DMS 273 (cell line): ENCODE measurements at regions not wholly inside any gene's neighbourhood (a gene's known extent, or its start where the extent isn't known, plus 50 kb on each side); places are given as distances from the start of the nearest gene placed in this dataset.
A peak's percentile ranks its signal among the peaks of the same experiment; 100 is the strongest.

Source experiments
- DNase-seq: peaks from one replicate; lab custom pipeline; 2025; ENCODE audit not compliant: unreplicated experiment; lab: John Stamatoyannopoulos, UW

DNA sequence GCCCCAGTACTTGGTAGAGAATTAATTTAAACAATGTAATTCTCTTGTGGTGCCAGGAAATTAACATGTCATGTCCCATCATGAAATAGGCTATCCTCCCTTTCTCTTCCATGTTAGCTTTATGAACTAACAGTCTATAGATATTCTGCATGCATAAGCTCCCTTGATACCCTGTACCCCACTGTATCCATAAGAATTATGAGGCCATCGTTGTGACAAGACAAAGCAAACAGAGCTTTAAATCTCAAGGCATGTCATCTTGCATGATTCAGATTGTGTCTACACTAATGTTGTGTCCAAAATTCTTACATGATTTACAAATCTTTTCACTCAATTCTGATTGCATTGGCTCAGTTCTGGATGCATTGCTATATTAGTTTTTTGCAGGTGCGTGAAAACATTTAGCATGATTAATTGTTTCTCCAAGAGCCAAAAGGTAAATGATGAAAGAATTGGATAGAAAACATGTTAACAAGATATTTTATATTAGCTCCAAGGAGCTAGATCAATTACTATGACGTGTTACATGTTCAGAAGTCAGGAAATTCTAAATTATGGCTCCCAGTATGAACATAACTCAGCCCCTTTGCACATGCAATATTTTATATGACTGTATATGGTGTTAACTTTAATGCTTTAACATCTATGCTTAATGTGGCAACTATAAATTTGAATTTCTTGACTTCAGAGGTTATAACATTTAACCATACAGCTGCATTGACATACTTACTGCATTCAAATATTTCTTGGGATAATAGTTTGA, 620.3 kb downstream of the SLC4A3 start:
- no peak for DNase-seq

GRCh38 chr2:220259662-220260061, 632.2 kb downstream of the SLC4A3 start:
- DNase-seq = no peak

- DNase-seq = no peak
Measured at GRCh38 chr2:220263300-220263699, 635.9 kb downstream of the SLC4A3 start.

DNA sequence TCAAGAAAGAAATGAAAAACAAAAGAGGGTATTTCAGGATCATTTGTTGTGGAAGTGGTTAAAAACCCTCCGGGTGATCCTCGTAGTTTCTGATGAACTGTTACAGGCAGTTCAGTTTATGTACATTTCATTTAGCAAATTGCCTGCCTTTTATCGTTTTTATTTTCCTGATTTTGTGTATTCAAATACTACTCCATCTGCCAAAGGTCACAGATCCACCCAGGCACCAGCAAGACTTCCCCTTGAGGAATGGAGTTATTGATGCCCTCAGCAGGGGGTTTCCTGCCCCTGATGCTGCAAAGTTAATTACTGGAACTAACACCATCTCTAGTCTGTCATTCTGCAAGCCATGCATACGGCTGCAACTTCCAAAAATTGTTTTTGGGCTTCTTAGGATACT, 641.9 kb downstream of the SLC4A3 start:
- DNase-seq = peak; percentile 25

DNA sequence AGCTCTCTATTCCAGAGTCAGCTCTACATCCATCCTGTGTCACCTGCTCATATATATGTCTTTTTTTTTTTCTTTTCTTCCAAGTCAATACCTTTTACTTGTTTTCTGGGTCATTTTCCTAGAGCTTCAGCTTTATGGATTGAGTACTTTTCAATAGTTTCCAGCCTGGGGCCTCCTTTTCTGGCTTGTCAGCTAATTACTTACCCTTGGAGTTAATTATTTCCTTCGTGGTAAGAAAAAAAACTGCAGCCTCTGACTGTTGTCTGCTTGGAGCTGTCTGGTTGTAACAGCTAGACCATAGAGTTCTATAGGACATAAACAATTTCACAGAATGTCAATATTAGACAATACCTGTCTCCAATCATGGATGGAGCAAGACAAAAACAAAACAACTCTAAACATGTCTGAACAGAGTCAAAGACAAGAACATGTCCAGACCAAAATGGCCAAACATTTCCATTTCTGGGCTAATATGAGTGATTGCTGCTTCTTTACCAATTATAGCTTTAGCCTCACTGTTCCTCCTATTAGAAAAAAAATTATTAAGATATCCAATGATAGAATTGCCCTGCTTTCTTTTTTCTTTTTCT, 643.1 kb downstream of the SLC4A3 start:
- no peak for DNase-seq

DNA sequence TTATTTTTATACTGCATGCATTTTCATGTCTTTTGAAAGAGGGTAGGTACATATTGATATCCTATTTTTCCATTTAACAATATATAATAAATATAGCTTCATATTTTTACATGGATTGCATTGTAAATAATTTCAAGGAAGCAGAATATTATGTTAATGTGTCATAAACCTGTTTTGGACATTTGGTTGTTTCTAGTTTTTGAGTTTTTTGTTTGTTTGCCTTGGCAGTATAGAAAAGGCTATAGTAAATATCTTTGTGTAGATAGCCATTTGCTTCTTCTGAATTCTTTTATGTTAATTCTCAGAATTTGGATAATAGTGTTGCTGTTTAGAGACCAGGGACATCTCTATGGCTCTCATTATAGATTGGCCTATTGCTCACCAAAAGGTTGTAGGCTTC, 645.2 kb downstream of the SLC4A3 start:
- no peak for DNase-seq

DNA sequence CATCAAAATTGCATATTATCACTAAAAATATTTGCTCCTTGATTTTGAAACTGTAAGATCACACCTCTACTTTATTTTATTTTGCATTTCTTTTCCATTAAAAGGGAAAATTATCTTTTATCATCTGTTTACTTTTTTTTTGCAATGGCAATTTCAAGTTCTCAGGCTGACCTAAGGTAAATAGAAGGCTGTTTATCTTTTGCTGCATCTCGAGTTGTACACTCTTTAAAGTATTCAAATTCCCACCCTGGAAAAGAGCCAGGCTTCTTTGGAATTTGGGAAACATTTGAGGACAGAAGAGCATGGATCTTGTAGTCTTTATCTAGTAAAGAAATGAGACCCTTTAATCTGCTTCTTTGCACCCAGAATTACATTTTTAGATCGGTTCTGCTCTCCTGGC, 645.7 kb downstream of the SLC4A3 start:
- peak; percentile 3 for DNase-seq

GRCh38 chr2:220275454-220275853, 648.0 kb downstream of the SLC4A3 start:
- no peak for DNase-seq

GRCh38 chr2:220276741-220277444, 649.5 kb downstream of the SLC4A3 start:
- DNase-seq = no peak

DNA sequence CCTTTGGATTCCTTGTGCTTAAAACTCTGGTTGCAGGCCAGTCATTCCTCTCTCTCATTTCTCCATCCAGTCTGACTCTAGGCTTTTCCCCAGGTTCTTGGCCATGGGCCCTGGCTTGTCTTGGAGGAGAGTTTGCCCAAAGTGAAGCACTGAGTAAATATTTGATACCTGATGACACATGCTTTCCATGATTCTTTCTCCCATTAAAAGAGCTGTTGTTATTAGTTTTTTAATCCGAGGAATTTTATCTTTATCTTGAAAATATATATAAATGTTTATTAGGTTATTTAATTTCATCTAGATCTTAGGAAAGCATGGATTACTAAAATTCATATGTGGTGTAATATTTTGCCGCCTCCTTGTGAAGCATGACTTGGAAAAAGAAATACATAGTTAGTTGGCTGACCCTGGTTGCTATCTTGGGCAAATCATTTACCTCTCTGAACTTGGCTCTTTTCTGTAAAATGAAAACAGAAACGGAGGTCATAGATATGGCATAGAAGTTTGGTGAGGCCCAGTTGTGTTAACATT, 650.1 kb downstream of the SLC4A3 start:
- DNase-seq = no peak

DNA sequence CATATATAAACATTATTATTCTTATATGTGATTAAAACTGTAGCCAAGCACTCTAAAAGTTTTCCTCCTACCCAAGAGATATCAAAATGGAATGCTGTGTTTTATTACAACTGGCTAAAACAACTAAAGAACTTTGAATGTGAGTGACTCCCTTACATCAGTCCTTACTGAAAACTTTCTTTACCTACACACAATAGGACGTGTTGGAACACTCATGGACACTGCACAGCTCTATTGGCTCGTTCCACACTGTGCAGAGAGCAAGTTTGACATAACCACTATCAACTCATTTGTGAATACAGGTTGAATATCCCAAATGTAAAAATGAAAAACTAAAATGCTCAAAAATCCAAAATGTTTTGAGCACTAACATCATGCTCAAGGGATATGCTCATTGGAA, 650.6 kb downstream of the SLC4A3 start:
- no peak for DNase-seq

GRCh38 chr2:220279372-220279771, 651.9 kb downstream of the SLC4A3 start:
- DNase-seq = no peak

DNA sequence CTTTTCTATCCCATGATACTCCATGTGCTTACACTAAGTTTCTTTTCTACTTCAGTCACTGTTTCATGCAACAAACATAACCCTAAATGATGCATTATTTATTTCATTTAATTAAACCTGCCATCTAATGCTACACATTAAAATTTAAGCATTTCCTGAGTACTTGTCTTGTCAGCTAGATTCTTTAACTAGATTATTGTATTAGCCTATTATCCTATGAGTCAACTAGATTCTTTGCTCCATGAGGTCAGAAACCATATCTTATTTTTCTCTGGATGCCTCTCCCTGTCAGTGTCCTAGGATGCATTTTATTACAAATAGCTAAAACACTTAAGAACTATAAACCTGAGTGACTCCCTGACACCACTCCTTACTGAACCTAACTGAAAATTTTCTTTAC, 652.4 kb downstream of the SLC4A3 start:
- DNase-seq = no peak

- no peak for DNase-seq
Measured at GRCh38 chr2:220280736-220281135, 653.3 kb downstream of the SLC4A3 start.

DNA sequence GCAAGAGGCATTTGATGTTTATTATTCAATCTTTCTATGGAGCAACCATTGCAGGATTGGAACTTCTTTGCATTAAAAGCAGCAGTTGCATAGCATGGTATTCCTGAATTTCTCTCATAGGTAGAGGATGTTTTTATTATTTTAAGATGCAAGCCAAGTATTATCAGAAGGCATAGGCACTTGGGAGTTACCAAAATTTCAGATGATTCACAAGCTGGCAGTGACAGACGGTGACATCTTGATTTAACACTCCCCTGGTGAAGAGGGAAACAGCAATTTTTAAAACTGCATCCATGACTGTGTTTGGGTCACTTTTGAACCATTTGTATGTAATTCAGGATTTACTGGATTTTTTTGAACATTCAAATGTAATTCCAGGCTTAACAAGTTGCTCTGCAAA, 654.3 kb downstream of the SLC4A3 start:
- DNase-seq = no peak

DNA sequence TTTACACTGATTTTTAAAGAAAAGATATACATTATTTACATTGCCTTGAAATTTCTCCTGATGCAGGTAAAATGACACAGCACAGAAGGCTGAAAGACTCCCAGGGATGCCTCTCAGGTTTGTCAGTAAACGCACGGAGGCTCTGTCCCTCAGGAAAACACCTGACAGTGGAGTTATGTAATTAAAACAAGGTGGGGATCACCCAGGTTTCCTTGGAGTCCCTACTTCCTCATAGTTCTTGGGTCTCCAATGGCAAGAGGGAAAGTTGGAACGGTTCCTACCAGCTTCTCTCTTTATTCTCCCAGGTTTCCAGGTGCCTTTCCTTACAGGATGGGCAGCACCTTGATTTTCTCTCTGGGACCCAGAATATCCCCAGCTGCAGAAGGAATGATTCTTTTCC, 654.8 kb downstream of the SLC4A3 start:
- DNase-seq = no peak

GRCh38 chr2:220293966-220294365, 666.5 kb downstream of the SLC4A3 start:
- DNase-seq = no peak

- peak; percentile 49 for DNase-seq
Measured at GRCh38 chr2:220296174-220296573, 668.7 kb downstream of the SLC4A3 start.

DNA sequence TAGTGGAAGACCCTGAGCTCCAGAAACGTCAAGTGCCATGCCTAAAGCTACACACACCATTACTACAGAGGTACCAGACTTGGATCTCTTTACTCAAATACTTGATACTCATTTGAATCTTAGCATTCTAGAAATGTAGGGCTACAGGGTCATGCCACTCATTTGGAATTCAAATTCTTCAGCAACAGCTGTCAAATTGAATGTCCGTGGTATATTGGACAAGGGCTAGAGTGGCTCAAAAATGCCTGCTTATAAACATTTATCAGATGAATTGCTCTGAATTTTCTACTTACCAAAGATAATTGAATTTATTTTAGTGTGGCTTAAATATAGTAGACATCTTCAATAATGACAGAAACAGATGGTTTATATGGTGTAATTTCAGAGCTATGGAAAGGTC, 669.7 kb downstream of the SLC4A3 start:
- no peak for DNase-seq

GRCh38 chr2:220300806-220301205, 673.4 kb downstream of the SLC4A3 start:
- no peak for DNase-seq

GRCh38 chr2:220302756-220303155, 675.3 kb downstream of the SLC4A3 start:
- no peak for DNase-seq

GRCh38 chr2:220309215-220309614, 681.8 kb downstream of the SLC4A3 start:
- DNase-seq = no peak
